ENCODE measurements at regions not wholly inside any gene's neighbourhood (a gene's known extent, or its start where the extent isn't known, plus 50 kb on each side); places are given as distances from the start of the nearest gene placed in this dataset.

DNA sequence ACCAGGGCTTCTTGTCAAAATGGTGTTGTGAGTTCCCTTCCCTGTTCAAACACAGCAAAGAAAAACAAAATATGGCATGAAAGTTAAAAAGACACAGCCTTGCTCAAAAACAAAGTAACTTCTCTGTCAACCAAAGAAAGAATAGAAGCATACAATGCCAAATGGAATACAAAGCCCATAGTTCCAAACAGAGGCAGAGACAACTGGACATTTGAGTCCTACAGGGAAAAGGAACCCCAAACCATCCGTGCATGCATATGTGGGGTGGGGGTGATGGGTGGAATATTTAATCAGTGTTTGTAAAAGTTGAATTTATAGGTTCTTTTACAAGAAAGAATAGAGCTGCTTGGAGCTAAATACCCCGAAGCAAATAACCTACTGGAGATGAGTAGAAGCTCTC, 218.7 kb downstream of the FAM76B start:
- H3K4me3 ChIP-seq (replicated peaks in 1 of 3) = no peak overlapping the region
- no peak for DNase-seq
- no peaks in the 10 kb centered on the region for H3K36me3 ChIP-seq
- no peaks in the 10 kb centered on the region for H3K27me3 ChIP-seq
- no peaks in the 10 kb centered on the region for H3K9me3 ChIP-seq
- no peak overlapping the region for H3K27ac ChIP-seq
- intact Hi-C loops (cut with DNase I) = no loop called here
- 86 to 97% methylated on average over 2 of the region's 2 CpGs for WGBS, 2 donors
- no peaks in the 10 kb centered on the region for H3K4me1 ChIP-seq
- TF ChIP-seq POLR2A (IDR thresholded peaks at IDR 0.05) = no peak
- no peak for TF ChIP-seq CTCF (IDR thresholded peaks at IDR 0.05)

DNA sequence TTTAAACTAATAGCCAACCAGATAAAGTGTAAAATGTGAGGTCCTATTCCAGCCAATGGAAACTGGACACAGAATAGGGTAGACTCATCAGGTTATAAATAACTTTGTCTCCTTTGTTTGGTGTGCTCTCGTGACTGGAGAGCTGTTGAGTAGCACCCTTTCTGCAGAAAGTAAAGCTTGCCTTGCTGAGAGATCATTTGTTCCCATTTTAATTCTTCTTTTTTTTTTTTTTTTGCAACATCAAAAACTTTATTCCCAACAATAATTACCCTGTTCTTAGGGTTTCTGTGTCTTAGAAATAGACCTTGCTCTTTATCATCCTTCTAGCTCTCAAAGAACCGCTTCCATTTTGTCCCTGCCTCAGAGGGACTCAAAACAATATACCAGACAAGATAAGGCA, 220.4 kb downstream of the FAM76B start:
- 94 to 99% methylated on average over 2 of the region's 2 CpGs for WGBS, 2 donors
- TF ChIP-seq CTCF (IDR thresholded peaks at IDR 0.05) (no peak), POLR2A (IDR thresholded peaks at IDR 0.05) (no peak)
- no peak for DNase-seq
- intact Hi-C loops (cut with DNase I) = no loop called here
- no peaks in the 10 kb centered on the region for H3K4me1 ChIP-seq
- H3K27ac ChIP-seq = no peak overlapping the region
- no peaks in the 10 kb centered on the region for H3K36me3 ChIP-seq
- H3K4me3 ChIP-seq (replicated peaks in 1 of 3) = no peak overlapping the region
- no peaks in the 10 kb centered on the region for H3K9me3 ChIP-seq
- no peaks in the 10 kb centered on the region for H3K27me3 ChIP-seq

DNA sequence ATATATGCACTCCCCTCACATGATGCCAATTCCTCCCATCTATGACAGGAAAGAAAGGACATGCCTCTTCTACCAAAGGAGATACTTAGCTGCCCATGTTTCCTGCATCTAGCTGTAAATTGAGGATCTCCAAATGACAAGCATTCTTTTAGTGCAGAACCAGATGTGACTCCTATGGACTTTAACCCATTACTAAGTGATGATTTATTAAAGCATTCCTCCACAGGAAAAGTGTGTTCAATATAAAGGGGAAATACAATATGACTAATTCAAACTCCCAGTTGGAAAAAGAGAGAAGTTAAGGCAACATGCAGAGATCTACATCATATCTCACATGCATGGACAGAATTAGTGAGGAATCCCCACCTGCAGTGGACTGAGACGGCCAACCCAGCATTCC, 221.3 kb downstream of the FAM76B start:
- intact Hi-C loops (cut with DNase I) = no loop called here
- 91 to 100% methylated on average over 1 of the region's 1 CpG for WGBS, 2 donors
- no peak overlapping the region for H3K4me3 ChIP-seq (replicated peaks in 1 of 3)
- TF ChIP-seq CTCF (IDR thresholded peaks at IDR 0.05) (no peak), POLR2A (IDR thresholded peaks at IDR 0.05) (no peak)
- no peak for DNase-seq
- H3K36me3 ChIP-seq = no peaks in the 10 kb centered on the region
- no peak overlapping the region for H3K27ac ChIP-seq
- no peaks in the 10 kb centered on the region for H3K4me1 ChIP-seq
- no peaks in the 10 kb centered on the region for H3K27me3 ChIP-seq
- H3K9me3 ChIP-seq = no peaks in the 10 kb centered on the region

DNA sequence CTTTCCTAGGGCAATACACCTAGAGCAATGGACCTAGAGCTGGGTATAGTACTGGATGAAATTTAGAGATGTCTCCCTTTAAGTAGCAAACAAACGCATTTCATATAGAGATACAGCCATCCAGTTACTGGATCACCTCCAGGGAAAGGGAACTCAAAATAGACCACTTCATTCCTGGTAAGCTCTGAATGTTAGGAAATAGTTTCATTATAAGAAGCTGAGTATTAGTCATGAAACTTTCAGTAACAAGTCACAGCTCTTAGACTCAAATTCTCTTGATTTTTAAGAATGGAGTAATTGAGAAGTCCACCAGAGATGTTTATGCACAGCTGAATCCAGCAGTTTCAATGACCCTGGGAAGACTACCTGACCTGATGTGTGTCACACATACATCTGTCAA, 221.9 kb downstream of the FAM76B start:
- Histone ChIP-seq H3K4me3 (replicated peaks in 1 of 3) (no peak overlapping the region), H3K36me3 (no peaks in the 10 kb centered on the region), H3K27ac (no peak overlapping the region), H3K4me1 (no peaks in the 10 kb centered on the region), H3K9me3 (no peaks in the 10 kb centered on the region), H3K27me3 (no peaks in the 10 kb centered on the region)
- TF ChIP-seq CTCF (IDR thresholded peaks at IDR 0.05) (no peak), POLR2A (IDR thresholded peaks at IDR 0.05) (no peak)
- 65 to 89% methylated on average over 1 of the region's 1 CpG for WGBS, 2 donors
- intact Hi-C loops (cut with DNase I) = no loop called here
- DNase-seq = no peak

DNA sequence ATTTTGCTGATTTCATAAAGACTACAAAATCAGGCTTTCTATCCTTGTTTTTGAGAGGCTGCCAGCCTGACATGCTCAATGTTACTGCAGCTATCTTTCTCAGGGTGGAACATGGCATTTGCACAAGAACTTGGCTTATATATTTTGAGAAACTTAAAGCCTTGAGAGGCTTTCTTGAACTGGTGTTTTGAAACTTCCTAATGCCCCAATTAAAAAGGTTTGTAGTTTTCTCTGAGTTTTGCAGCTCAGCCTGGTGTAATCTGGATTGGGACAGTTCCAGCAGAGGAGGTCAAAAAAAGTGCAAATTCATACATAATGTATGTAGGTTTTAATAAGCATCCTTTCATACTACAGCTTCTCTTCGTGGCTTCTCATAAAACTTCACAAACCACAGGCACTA, 223.4 kb downstream of the FAM76B start:
- no peak for DNase-seq
- Histone ChIP-seq H3K27me3 (no peaks in the 10 kb centered on the region), H3K36me3 (no peaks in the 10 kb centered on the region), H3K27ac (no peak overlapping the region), H3K9me3 (no peaks in the 10 kb centered on the region), H3K4me3 (replicated peaks in 1 of 3) (no peak overlapping the region), H3K4me1 (no peaks in the 10 kb centered on the region)
- intact Hi-C loops (cut with DNase I) = no loop called here
- TF ChIP-seq POLR2A (IDR thresholded peaks at IDR 0.05) (no peak), CTCF (IDR thresholded peaks at IDR 0.05) (no peak)
- 73 to 85% methylated on average over 1 of the region's 1 CpG for WGBS, 2 donors
